Thymus (tissue), 11 donors: ENCODE measurements at regions not wholly inside any gene's neighbourhood (a gene's known extent, or its start where the extent isn't known, plus 50 kb on each side); places are given as distances from the start of the nearest gene placed in this dataset.

Source experiments
- DNase-seq, 9 donors: peaks; one replicate each; pipeline ENCODE4 v3.0.0-alpha.2; 2013; ENCODE audit warnings: low spot score in 9 of 9, low read depth in 6 of 9, missing footprints in 1 of 9
- H3K27ac ChIP-seq, 2 donors: one replicate each; pipeline ENCODE4 v1.5.1; 2013; ENCODE audit warnings: control low read depth in 1 of 2, low read depth in 1 of 2, low read length in 1 of 2, mild to moderate bottlenecking in 1 of 2, moderate library complexity in 1 of 2
- H3K27me3 ChIP-seq, 2 donors: one replicate each; pipeline ENCODE4 v1.5.1; 2013; ENCODE audit warnings: low read length in 1 of 2; ENCODE audit not compliant: control insufficient read depth in 2 of 2, insufficient read depth in 1 of 2
- H3K36me3 ChIP-seq, 2 donors: one replicate each; pipeline ENCODE4 v1.5.1; 2013; ENCODE audit warnings: low read length in 1 of 2, mild to moderate bottlenecking in 1 of 2, moderate library complexity in 1 of 2; ENCODE audit not compliant: control insufficient read depth in 2 of 2, insufficient read depth in 2 of 2
- H3K4me1 ChIP-seq, 2 donors: one replicate each; pipeline ENCODE4 v1.5.1; 2013; ENCODE audit warnings: low read length in 2 of 2; ENCODE audit not compliant: control insufficient read depth in 2 of 2, insufficient read depth in 2 of 2
- H3K4me3 ChIP-seq, 2 donors: one replicate each; pipeline ENCODE4 v1.5.1; 2013; ENCODE audit warnings: low read length in 2 of 2, control low read depth in 1 of 2, mild to moderate bottlenecking in 1 of 2
- H3K9me3 ChIP-seq, 2 donors: one replicate each; pipeline ENCODE4 v1.5.1; 2013; ENCODE audit warnings: low read length in 1 of 2, mild to moderate bottlenecking in 1 of 2; ENCODE audit not compliant: control insufficient read depth in 2 of 2, insufficient read depth in 1 of 2
- WGBS: extraction: QIAGEN DNeasy Blood & Tissue Kit; methylation state at CpG from one replicate; pipeline ENCODE4 v1.1.7; 2013; 5-methylcytosine and 5-hydroxymethylcytosine counted together
- donor health status: healthy.

GRCh38 chr4:144296941-144297340 lies 156.4 kb upstream of the GYPA start:
- Histone ChIP-seq H3K4me3 (no peak overlapping the region), H3K27ac (no peak overlapping the region), H3K27me3 (no peaks in the 10 kb centered on the region), H3K36me3 (no peaks in the 10 kb centered on the region), H3K4me1 (peaks cover 0 to 3% of the 10 kb centered on the region in 2 donors), H3K9me3 (no peaks in the 10 kb centered on the region)
- no peak for DNase-seq
- WGBS, result 96% methylated on average over 2 of the region's 2 CpGs

- Histone ChIP-seq H3K9me3 (no peaks in the 10 kb centered on the region), H3K4me1 (peaks cover 0 to 3% of the 10 kb centered on the region in 2 donors), H3K27ac (no peak overlapping the region), H3K27me3 (no peaks in the 10 kb centered on the region), H3K36me3 (no peaks in the 10 kb centered on the region), H3K4me3 (no peak overlapping the region)
- 94% methylated on average over 3 of the region's 3 CpGs for WGBS
- no peak for DNase-seq
These were observed 158.0 kb upstream of the GYPA start for GRCh38 chr4:144298519-144298918.

GRCh38 chr4:144300616-144301015 lies 160.1 kb upstream of the GYPA start:
- DNase-seq, result no peak
- H3K4me3 ChIP-seq, result no peak overlapping the region
- H3K27me3 ChIP-seq, result no peaks in the 10 kb centered on the region
- H3K36me3 ChIP-seq, result no peaks in the 10 kb centered on the region
- no peak overlapping the region for H3K27ac ChIP-seq
- WGBS, result 92% methylated on average over 2 of the region's 2 CpGs
- H3K4me1 ChIP-seq, result peaks cover 0 to 3% of the 10 kb centered on the region in 2 donors
- no peaks in the 10 kb centered on the region for H3K9me3 ChIP-seq

- H3K27ac ChIP-seq, result peak overlapping the region in 1 of 2 donors; percentile 10
- no peaks in the 10 kb centered on the region for H3K9me3 ChIP-seq
- H3K36me3 ChIP-seq, result no peaks in the 10 kb centered on the region
- peaks cover 0 to 3% of the 10 kb centered on the region in 2 donors for H3K4me1 ChIP-seq
- no peaks in the 10 kb centered on the region for H3K27me3 ChIP-seq
- H3K4me3 ChIP-seq, result no peak overlapping the region
- no peak for DNase-seq
- 78% methylated on average over 7 of the region's 7 CpGs for WGBS
These were observed 162.4 kb upstream of the GYPA start for GRCh38 chr4:144302704-144303536.

- H3K27me3 ChIP-seq, result no peaks in the 10 kb centered on the region
- H3K27ac ChIP-seq, result no peak overlapping the region
- DNase-seq, result no peak
- no peaks in the 10 kb centered on the region for H3K9me3 ChIP-seq
- 91% methylated on average over 2 of the region's 2 CpGs for WGBS
- H3K36me3 ChIP-seq, result no peaks in the 10 kb centered on the region
- no peak overlapping the region for H3K4me3 ChIP-seq
- H3K4me1 ChIP-seq, result peaks cover 0 to 3% of the 10 kb centered on the region in 2 donors
These were observed 163.5 kb upstream of the GYPA start for GRCh38 chr4:144304025-144304424.

- no peaks in the 10 kb centered on the region for H3K4me1 ChIP-seq
- WGBS, result 90% methylated on average over 4 of the region's 4 CpGs
- H3K4me3 ChIP-seq, result no peak overlapping the region
These were observed 170.0 kb upstream of the GYPA start for GRCh38 chr4:144310535-144310934.

GRCh38 chr4:144313370-144313769 lies 172.9 kb upstream of the GYPA start:
- no peak for DNase-seq
- Histone ChIP-seq H3K9me3 (peaks cover 0 to 8% of the 10 kb centered on the region in 2 donors), H3K27ac (no peak overlapping the region), H3K4me3 (no peak overlapping the region), H3K36me3 (no peaks in the 10 kb centered on the region), H3K4me1 (no peaks in the 10 kb centered on the region), H3K27me3 (no peaks in the 10 kb centered on the region)

More at GRCh38 chr4:144310535-144310934, 170.0 kb upstream of the GYPA start:
- H3K9me3 ChIP-seq, result peaks cover 0 to 8% of the 10 kb centered on the region in 2 donors
- H3K27ac ChIP-seq, result no peak overlapping the region
- DNase-seq, result no peak
- no peaks in the 10 kb centered on the region for H3K27me3 ChIP-seq
- H3K36me3 ChIP-seq, result no peaks in the 10 kb centered on the region

- 80% methylated on average over 1 of the region's 1 CpG for WGBS
These were observed 176.4 kb upstream of the GYPA start for GRCh38 chr4:144316869-144317268.

GRCh38 chr4:144318797-144319196 lies 178.3 kb upstream of the GYPA start:
- Histone ChIP-seq H3K27ac (no peak overlapping the region), H3K4me1 (no peaks in the 10 kb centered on the region), H3K4me3 (no peak overlapping the region), H3K9me3 (peaks cover 0 to under 1% of the 10 kb centered on the region in 2 donors), H3K27me3 (no peaks in the 10 kb centered on the region), H3K36me3 (no peaks in the 10 kb centered on the region)
- 66% methylated on average over 3 of the region's 3 CpGs for WGBS
- no peak for DNase-seq

More at GRCh38 chr4:144316869-144317268, 176.4 kb upstream of the GYPA start:
- Histone ChIP-seq H3K9me3 (peaks cover 0 to 8% of the 10 kb centered on the region in 2 donors), H3K27ac (no peak overlapping the region), H3K36me3 (no peaks in the 10 kb centered on the region), H3K4me3 (no peak overlapping the region), H3K27me3 (no peaks in the 10 kb centered on the region), H3K4me1 (no peaks in the 10 kb centered on the region)
- DNase-seq, result no peak
